ENCODE measurements at regions not wholly inside any gene's neighbourhood (a gene's known extent, or its start where the extent isn't known, plus 50 kb on each side); places are given as distances from the start of the nearest gene placed in this dataset.

- DNase-seq (no peak), ATAC-seq (ENCODE audit: low FRiP score in 2 of 2) (no peak)
- H3K36me3 ChIP-seq, result no peaks in the 10 kb centered on the region
- H3K4me3 ChIP-seq, result no peak overlapping the region
- H3K27ac ChIP-seq, result no peak overlapping the region
- no peaks in the 10 kb centered on the region for H3K4me1 ChIP-seq
- no peaks in the 10 kb centered on the region for H3K27me3 ChIP-seq
- WGBS, 2 donors, result 95 to 99% methylated on average over 4 of the region's 4 CpGs
- TF ChIP-seq EP300 (IDR thresholded peaks at IDR 0.05) (no peak), POLR2AphosphoS5 (IDR thresholded peaks at IDR 0.05) (no peak), POLR2A (IDR thresholded peaks at IDR 0.05) (no peak), CTCF (IDR thresholded peaks at IDR 0.05) (no peak)
- no peaks in the 10 kb centered on the region for H3K9me3 ChIP-seq
Measured at GRCh38 chr13:109885235-109885634, 98.9 kb upstream of the IRS2 start.

DNA sequence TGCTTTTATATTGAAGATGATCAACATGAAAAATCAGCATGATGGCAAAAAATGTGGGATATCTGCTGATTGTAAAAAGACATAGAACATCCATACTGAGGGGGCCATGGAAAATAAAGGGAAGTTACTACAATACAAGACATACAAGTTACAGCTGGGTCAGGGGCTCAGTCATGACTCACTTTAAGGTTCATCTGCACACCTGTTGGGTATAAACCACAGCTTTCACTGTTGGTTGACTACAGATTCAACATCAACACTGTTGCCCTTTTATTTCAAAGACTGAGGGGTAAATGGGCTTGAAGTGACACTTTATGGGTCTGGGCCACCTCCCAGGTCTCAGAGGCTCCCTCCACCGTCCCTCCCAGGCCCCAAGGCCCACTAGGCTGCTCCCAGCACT is 98.1 kb upstream of the IRS2 start:
- Histone ChIP-seq H3K9me3 (no peaks in the 10 kb centered on the region), H3K36me3 (no peaks in the 10 kb centered on the region), H3K27me3 (no peaks in the 10 kb centered on the region), H3K27ac (no peak overlapping the region), H3K4me3 (no peak overlapping the region), H3K4me1 (no peaks in the 10 kb centered on the region)
- DNase-seq (no peak), ATAC-seq (ENCODE audit: low FRiP score in 2 of 2) (no peak)
- WGBS, 2 donors, result 92 to 100% methylated on average over 1 of the region's 1 CpG
- no peak for TF ChIP-seq CTCF (IDR thresholded peaks at IDR 0.05)
- no peak for TF ChIP-seq EP300 (IDR thresholded peaks at IDR 0.05)
- no peak for TF ChIP-seq POLR2AphosphoS5 (IDR thresholded peaks at IDR 0.05)
- no peak for TF ChIP-seq POLR2A (IDR thresholded peaks at IDR 0.05)

GRCh38 chr13:109883181-109884180 is 97.1 kb upstream of the IRS2 start:
- H3K4me1 ChIP-seq, result no peaks in the 10 kb centered on the region
- H3K4me3 ChIP-seq, result no peak overlapping the region
- H3K9me3 ChIP-seq, result no peaks in the 10 kb centered on the region
- DNase-seq (no peak), ATAC-seq (ENCODE audit: low FRiP score in 2 of 2) (no peak)
- WGBS, 2 donors, result 76 to 81% methylated on average over 20 of the region's 20 CpGs
- TF ChIP-seq POLR2AphosphoS5 (IDR thresholded peaks at IDR 0.05) (no peak), CTCF (IDR thresholded peaks at IDR 0.05) (no peak), EP300 (IDR thresholded peaks at IDR 0.05) (no peak), POLR2A (IDR thresholded peaks at IDR 0.05) (no peak)
- no peak overlapping the region for H3K27ac ChIP-seq
- no peaks in the 10 kb centered on the region for H3K27me3 ChIP-seq
- H3K36me3 ChIP-seq, result no peaks in the 10 kb centered on the region

GRCh38 chr13:109881961-109882558 is 95.7 kb upstream of the IRS2 start:
- Histone ChIP-seq H3K9me3 (no peaks in the 10 kb centered on the region), H3K27ac (no peak overlapping the region), H3K27me3 (no peaks in the 10 kb centered on the region), H3K36me3 (no peaks in the 10 kb centered on the region), H3K4me1 (no peaks in the 10 kb centered on the region), H3K4me3 (no peak overlapping the region)
- no peak for ATAC-seq (ENCODE audit: low FRiP score in 2 of 2)
- DNase-seq, result no peak
- 76 to 86% methylated on average over 14 of the region's 14 CpGs for WGBS, 2 donors
- TF ChIP-seq POLR2AphosphoS5 (IDR thresholded peaks at IDR 0.05), result no peak
- TF ChIP-seq CTCF (IDR thresholded peaks at IDR 0.05), result no peak
- no peak for TF ChIP-seq POLR2A (IDR thresholded peaks at IDR 0.05)
- TF ChIP-seq EP300 (IDR thresholded peaks at IDR 0.05), result no peak
